ENCODE measurements at regions not wholly inside any gene's neighbourhood (a gene's known extent, or its start where the extent isn't known, plus 50 kb on each side); places are given as distances from the start of the nearest gene placed in this dataset.
A peak's percentile ranks its signal among the peaks of the same experiment; 100 is the strongest.
"Not testable (repeated sequence)": the region's sequence is repeated elsewhere in the genome, so short reads cannot be mapped to it uniquely, and the experiment has no call there.

GRCh38 chr17:53765609-53766008 is 57.1 kb upstream of the KIF2B start:
- no peak for DNase-seq (ENCODE audit: low read depth in 2 of 2)

- DNase-seq (ENCODE audit: low read depth in 2 of 2): no peak
Observed at GRCh38 chr17:53765129-53765528, 57.6 kb upstream of the KIF2B start.

GRCh38 chr17:53757559-53757958 is 65.2 kb upstream of the KIF2B start:
- no peak for DNase-seq (ENCODE audit: low read depth in 2 of 2)

GRCh38 chr17:53757116-53757515 is 65.6 kb upstream of the KIF2B start:
- not testable (repeated sequence) for DNase-seq (ENCODE audit: low read depth in 2 of 2)

- DNase-seq (ENCODE audit: low read depth in 2 of 2): no peak
Observed at GRCh38 chr17:53749178-53749577, 73.5 kb upstream of the KIF2B start.

- DNase-seq (ENCODE audit: low read depth in 2 of 2): not testable (repeated sequence)
Observed at GRCh38 chr17:53748159-53748820, 74.4 kb upstream of the KIF2B start.

GRCh38 chr17:53740312-53740711 is 82.4 kb upstream of the KIF2B start:
- no peak for DNase-seq (ENCODE audit: low read depth in 2 of 2)

GRCh38 chr17:53736516-53737240 is 86.0 kb upstream of the KIF2B start:
- no peak for DNase-seq (ENCODE audit: low read depth in 2 of 2)

- DNase-seq (ENCODE audit: low read depth in 2 of 2): no peak
Observed at GRCh38 chr17:53724726-53725125, 98.0 kb upstream of the KIF2B start.

GRCh38 chr17:53722407-53722806 is 100.3 kb upstream of the KIF2B start:
- no peak for DNase-seq (ENCODE audit: low read depth in 2 of 2)

GRCh38 chr17:53721101-53721500 is 101.6 kb upstream of the KIF2B start:
- DNase-seq (ENCODE audit: low read depth in 2 of 2): no peak

- no peak for DNase-seq (ENCODE audit: low read depth in 2 of 2)
Observed at GRCh38 chr17:53719229-53719628, 103.5 kb upstream of the KIF2B start.

GRCh38 chr17:53707566-53707965 is 115.2 kb upstream of the KIF2B start:
- peak in 1 of 2 donors; percentile 12 for DNase-seq (ENCODE audit: low read depth in 2 of 2)

- no peak for DNase-seq (ENCODE audit: low read depth in 2 of 2)
Observed at GRCh38 chr17:53696286-53696685, 126.4 kb upstream of the KIF2B start.

- DNase-seq (ENCODE audit: low read depth in 2 of 2): no peak
Observed at GRCh38 chr17:53687324-53687723, 135.4 kb upstream of the KIF2B start.

GRCh38 chr17:53680745-53681144 is 142.0 kb upstream of the KIF2B start:
- DNase-seq (ENCODE audit: low read depth in 2 of 2): no peak

GRCh38 chr17:53668854-53669253 is 153.9 kb upstream of the KIF2B start:
- no peak for DNase-seq (ENCODE audit: low read depth in 2 of 2)

GRCh38 chr17:53662608-53663007 is 160.1 kb upstream of the KIF2B start:
- DNase-seq (ENCODE audit: low read depth in 2 of 2): no peak

- no peak for DNase-seq (ENCODE audit: low read depth in 2 of 2)
Observed at GRCh38 chr17:53659181-53659580, 163.5 kb upstream of the KIF2B start.

- no peak for DNase-seq (ENCODE audit: low read depth in 2 of 2)
Observed at GRCh38 chr17:53655591-53655990, 167.1 kb upstream of the KIF2B start.

GRCh38 chr17:53649201-53649600 is 173.5 kb upstream of the KIF2B start:
- DNase-seq (ENCODE audit: low read depth in 2 of 2): no peak

- DNase-seq (ENCODE audit: low read depth in 2 of 2): no peak
Observed at GRCh38 chr17:53646835-53647234, 175.9 kb upstream of the KIF2B start.

- no peak for DNase-seq (ENCODE audit: low read depth in 2 of 2)
Observed at GRCh38 chr17:53640808-53641207, 181.9 kb upstream of the KIF2B start.

Data from dermis microvascular lymphatic vessel endothelial cell (primary cell).